Middle frontal gyrus (tissue), 1 donor: ENCODE measurements at regions not wholly inside any gene's neighbourhood (a gene's known extent, or its start where the extent isn't known, plus 50 kb on each side); places are given as distances from the start of the nearest gene placed in this dataset.

ENCODE experiments used
- DNase-seq: peaks from one replicate; pipeline ENCODE4 v3.0.0-alpha.2; 2015; ENCODE audit warnings: low spot score; ENCODE audit errors: extremely low spot score

- DNase-seq: no peak
Observed at GRCh38 chr3:43950775-43951174, 260.0 kb downstream of the ABHD5 start.

- no peak for DNase-seq
Observed at GRCh38 chr3:43951813-43952212, 261.1 kb downstream of the ABHD5 start.

DNA sequence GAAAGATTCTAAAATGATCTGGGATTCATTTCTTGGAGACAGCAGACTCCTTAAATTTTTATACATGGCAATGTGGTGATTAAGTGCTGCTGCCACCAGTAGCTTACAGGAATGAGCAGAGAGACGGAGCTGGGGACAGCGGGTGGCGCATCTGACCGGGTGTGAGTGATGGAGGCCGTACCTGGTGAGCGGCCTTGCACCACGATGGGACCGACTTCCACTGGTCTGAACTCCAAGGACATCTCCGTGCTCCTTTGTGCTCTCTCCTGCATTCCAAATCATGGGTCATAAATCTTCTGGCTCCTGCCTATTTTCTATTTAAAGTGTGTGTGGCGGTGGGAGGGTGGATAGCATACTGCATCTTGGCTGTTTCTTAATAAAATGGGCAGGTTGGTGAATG, 262.6 kb downstream of the ABHD5 start:
- DNase-seq: no peak

DNA sequence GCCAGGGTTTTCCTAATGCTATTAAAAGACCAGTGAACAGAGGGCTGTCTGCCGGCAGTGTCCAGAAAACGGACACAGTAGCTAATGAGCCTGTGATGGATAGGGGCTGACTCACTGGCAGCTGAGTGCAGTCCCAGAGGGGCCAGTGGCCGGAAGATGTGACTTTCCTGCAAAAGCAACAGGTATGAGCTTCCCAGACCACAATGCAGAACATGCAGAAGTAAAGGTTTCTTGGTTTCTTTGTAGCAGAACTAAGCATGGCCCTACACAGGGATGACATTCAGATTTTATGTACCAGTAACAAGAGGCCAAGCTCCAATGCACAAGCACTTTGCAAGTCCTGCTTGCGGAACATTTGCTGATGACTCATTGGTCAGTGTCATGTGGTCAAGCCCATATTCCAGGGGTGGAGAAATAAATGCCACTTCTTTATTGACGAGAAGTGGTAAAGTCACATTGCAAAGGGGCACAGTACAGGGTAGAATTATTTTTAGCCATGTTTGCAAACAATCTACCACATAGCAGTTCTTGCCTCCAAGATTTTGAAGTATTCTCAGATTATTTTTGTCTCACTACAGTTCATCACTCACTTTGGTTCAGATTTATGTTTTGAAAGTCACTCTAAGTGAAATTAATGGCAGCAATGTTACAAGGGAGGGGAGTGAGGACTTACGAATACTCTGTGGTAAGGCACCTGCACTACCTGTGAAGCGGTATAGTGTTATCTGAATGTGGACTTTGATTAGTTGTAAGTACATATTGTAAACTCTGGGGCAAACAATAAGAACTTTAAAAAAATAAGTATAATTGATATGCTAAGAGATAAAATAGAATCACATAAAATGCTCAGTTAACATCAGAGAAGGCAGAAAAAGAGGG, 263.3 kb downstream of the ABHD5 start:
- DNase-seq: no peak

DNA sequence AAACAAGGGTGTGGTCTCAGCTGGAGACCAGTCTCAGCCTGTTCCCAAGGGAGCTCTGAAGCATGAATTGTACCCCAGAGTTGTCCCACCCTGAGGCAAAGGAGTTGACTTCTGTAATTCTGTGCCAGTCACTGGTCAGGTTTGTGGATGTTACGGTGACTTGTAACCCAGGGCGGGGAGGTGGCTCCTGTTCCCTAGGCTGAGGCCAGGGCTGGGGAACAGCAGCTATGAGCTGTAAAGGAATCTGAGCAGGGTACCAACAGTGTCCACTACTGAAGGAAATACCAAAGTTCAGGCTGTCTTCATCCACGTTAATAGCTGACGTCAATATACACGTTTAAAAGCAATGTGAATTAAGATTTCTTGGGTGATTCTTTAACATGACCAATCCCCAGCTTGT, 266.2 kb downstream of the ABHD5 start:
- DNase-seq: no peak

- DNase-seq: no peak
Observed at GRCh38 chr3:43957553-43957952, 266.8 kb downstream of the ABHD5 start.

DNA sequence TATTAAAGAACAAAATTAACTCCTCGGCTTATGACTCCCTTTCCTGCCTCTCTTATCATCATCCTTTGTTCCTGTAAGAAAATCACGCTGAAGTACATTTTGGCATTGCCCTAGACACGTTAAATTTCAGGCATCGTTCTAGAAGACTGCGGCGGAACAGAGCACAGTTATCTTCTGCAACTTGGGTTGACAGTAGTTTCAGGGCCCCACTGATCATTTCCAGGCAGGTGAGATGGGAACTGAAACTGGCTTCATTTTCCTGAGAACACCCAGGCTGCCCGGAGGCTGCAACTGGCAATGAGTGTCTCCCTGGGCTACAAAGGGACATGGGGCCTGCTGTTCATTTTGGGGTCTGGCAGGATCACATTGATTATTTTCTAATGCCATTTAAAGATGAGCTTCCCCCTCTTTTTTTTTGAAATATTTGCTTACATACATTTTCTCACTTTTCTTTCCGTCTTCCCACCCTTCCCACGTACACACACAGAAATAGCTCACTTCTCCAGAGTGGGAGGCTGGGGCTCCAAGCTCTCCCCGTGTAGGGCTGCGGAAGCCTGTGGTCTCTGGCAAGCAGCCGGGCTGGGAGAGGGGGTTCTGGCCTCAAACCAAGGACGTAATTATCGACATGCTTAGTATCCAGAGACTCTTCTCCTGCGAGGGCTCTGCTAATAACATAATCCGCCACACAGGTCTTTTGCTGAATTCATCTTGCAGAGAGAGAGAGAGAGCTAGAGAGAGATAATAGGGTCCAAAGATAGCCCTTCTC, 267.4 kb downstream of the ABHD5 start:
- no peak for DNase-seq

DNA sequence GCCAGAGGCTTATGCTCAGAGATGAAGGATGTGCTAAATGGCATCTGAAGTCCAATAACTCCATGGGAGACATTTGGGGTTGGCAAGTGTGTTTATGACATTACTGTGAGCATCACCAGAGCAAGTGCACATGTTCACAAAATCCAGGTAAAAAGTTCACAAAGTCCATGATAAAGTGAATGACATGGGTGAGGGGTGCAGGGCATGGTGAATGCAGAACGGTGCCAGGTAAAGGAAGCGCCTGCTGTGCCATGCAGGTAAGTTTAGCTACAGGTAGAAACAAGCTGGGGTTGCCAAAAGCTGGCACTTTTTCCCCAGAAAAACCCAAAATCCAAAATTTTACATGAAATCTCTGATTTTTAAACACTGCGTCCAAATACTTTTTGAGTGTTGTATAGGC, 268.2 kb downstream of the ABHD5 start:
- DNase-seq: no peak

DNA sequence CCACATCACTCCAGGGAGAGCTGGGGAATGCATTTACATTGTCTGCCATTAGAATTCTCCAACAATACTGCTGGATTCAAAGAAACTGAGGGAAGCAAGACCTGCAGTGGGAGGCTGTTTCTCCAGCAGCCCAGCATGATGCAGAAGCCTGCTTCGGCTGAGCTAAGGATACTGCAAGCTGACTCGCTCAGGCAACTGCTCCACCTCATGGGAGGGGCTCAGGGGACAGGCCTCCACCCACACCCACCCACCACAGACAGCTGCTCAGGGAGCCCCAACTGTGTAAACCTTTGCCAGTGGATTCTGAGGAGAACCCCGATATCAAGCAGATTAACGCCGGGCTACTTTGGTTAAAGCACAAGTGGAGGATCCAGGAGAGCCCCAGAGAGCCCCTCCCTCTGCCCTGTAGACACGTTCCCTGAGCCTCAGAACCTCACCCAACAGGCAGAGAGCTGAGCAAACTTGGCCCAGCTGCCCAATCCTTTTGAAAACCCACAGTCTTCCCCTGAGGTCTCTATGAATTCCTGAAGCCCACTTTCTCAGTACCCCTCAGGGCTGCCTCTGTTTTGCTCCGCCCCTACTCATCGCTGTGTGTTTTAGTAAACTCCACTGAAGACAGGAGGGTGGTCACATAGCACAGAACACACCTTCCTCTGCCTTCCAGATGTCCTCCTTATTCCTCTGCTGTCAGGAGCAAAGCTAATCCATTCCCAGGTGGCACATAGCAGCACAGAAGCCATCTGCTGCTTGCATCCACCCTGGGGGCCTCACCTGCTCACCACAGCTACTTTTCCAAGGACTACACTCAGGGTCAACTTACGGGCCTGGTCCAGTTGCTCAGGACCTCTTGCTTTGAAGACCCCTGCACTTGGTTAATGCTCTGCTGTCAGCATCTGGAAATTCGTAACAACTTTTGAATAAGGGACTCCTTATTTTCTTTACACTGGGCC, 269.0 kb downstream of the ABHD5 start:
- DNase-seq: no peak

GRCh38 chr3:43960448-43960840, 269.7 kb downstream of the ABHD5 start:
- DNase-seq: no peak

GRCh38 chr3:43962043-43962442, 271.3 kb downstream of the ABHD5 start:
- no peak for DNase-seq

DNA sequence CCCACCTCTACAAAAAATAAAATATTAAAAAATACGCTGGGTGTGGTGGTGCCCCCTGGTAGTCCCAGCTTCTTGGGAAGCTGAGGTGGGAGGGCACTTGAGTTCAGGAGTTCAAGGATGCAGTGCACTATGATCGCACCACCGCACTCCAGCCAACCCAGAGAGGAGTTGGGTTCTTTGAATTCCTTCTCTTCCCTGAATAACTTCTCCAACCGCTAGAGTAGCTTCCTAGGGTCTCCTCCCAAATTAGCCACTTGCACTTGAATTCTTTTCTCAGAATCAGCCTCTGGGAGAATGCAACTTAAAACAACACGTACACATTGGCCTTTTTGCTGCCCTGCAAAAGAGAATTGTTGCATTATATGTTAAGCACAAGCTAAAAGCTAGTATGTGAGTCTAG, 272.5 kb downstream of the ABHD5 start:
- DNase-seq: no peak

DNA sequence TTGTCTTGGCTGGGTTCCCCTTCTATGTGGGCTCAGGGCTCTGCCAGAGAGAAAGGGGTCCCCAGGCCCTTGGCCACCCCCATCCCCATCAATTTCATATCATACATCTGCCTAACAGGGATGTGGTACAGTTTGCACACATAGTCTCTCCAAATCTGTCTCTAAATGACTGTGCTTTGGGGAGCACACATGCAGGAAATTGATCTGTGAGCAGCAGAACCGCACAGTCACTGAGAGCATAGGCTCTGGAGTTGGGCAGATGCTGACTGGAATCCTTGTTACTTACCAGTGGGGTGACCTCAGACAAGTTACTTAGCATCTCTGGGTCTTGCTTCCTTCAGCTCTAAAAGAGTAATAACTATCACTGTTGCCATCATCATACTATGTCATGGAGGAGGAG, 273.9 kb downstream of the ABHD5 start:
- no peak for DNase-seq

DNA sequence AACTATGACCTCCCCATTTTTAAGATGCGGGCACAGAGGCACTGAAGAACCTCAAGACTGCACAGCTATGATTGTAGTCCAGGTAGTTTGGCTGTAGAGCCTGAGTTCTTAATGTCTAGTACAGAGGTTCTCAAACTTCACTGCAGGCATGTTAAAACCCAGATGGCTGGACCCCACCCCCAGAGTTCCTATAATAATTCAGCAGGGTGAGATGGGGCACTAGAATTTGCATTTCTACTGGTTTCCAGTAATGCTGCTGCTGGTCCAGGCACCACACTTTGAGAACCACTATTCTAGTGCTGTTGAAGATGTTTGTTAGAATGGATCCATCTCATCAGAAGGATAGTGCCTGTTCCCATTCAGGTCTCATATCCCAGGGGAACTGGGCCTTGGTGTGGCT, 274.9 kb downstream of the ABHD5 start:
- DNase-seq: no peak

GRCh38 chr3:43966126-43966525, 275.4 kb downstream of the ABHD5 start:
- DNase-seq: no peak

GRCh38 chr3:43966530-43966929, 275.2 kb upstream of the TOPAZ1 start:
- DNase-seq: no peak

DNA sequence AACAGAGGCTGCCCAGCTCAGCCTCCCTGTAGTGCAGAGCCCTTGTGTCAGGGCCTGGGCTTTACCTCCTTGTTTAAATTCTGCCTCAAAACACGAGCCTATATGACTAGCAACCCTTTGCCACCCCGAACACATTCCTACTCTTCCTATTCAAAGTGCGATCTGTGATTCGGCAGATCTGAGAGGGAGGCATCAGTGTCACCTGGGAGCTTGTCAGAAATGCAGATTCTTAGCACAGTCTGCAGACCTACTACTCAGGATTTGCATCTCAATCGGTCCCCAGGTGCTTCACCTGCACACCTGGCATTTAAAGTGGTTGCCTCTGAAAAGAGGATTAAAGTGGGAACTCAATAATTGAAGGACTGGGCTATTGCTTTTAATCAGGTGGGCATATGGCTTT, 273.2 kb upstream of the TOPAZ1 start:
- DNase-seq: no peak

DNA sequence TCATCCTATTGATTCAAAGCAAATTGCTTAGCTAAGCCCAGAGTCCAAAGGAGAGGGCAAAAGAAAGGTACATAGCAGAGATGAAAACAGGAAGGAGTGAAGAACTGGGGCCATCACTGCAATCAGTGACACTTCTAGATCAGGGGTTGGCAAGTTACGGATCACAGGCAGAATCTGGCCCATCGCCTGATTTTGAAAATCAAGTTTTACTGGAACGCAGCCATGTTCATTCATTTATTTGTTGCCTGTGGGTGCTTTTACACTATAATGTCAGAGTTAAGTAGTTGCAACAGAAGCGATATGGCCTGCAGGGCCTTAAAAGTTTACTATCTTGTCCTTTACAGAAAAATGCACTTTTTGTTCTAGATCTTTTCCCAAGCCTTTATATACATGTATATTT, 271.7 kb upstream of the TOPAZ1 start:
- no peak for DNase-seq

GRCh38 chr3:43970351-43970750, 271.3 kb upstream of the TOPAZ1 start:
- DNase-seq: no peak

DNA sequence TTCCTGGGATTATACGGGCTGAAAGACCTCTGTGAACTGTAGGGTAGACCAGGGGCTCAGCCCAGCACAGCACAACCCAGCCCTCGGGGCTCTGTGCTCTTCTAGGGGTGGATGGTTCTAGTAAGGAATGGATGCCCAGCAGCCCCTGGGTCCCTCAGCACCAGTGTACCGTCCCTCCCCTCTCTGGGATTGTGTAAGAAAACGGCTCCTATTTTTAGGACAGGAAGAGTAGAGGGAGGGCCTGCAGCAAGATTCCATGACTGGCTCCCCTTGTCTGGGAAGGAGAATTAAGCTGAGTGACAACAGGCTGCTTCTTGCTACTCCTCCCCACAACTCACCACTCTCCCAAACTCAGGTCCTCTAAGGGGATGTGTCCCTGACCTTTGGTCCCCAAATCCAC, 270.8 kb upstream of the TOPAZ1 start:
- DNase-seq: no peak

- no peak for DNase-seq
Observed at GRCh38 chr3:43971486-43971885, 270.2 kb upstream of the TOPAZ1 start.

DNA sequence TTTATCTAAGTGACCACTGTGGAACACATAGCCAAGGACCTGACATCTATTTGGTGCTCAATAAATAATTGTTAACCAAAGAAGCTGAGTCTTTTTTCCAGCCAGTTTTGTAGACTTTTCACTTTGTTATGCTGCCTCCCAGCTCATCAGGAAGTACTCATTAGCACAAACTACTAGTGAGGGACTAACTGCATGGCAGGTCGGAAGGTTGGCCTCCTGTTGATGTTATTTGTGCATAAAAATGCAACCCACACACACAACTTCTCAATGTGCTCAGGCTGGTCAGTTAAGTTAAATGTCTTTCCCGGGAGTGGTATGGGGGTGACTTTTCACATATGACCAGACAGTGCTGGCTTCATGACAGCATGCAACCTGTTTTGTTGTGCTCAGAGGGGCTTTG, 263.0 kb upstream of the TOPAZ1 start:
- no peak for DNase-seq
